ENCODE measurements at regions not wholly inside any gene's neighbourhood (a gene's known extent, or its start where the extent isn't known, plus 50 kb on each side); places are given as distances from the start of the nearest gene placed in this dataset.

- no peak overlapping the region for H3K18ac ChIP-seq (ENCODE audit: extremely low read depth, low read length)
- H3K79me2 ChIP-seq (ENCODE audit: control insufficient read depth in 1 of 2, insufficient read depth in 2 of 2, low read length in 2 of 2) = no peaks in the 10 kb centered on the region
- peak overlapping the region; percentile 32 for H2BK12ac ChIP-seq (ENCODE audit: low read depth, low read length)
- H3K27ac ChIP-seq (ENCODE audit: low read depth, low read length) = no peak overlapping the region
- H3K14ac ChIP-seq (ENCODE audit: insufficient read length) = no peak overlapping the region
- no peak overlapping the region for H2BK120ac ChIP-seq (replicated peaks; ENCODE audit: low read depth, low read length)
- H3K9me3 ChIP-seq (ENCODE audit: insufficient read depth in 2 of 2, low read depth in 1 of 2, low read length in 1 of 2) = no peaks in the 10 kb centered on the region
- ChIA-PET CTCF (ENCODE audit: partially characterized antibody) (interaction anchor here (1.0 to 1.3 kb wide), 2 partner anchors 13 to 56 kb away, joined by 3 read pairs; no protein-coding TSS in a partner anchor), POLR2A (ENCODE audit: partially characterized antibody) (no interaction called here)
- no peak overlapping the region for H4K8ac ChIP-seq (ENCODE audit: extremely low read depth, insufficient read depth, low read length)
- no peak overlapping the region for H3K56ac ChIP-seq (replicated peaks; ENCODE audit: insufficient read length, low read depth, low read length)
- peaks cover 0 to 5% (median 3%) of the 10 kb centered on the region in 4 experiments; a peak in 3 of 7 replicates for H3K4me1 ChIP-seq (replicated peaks in 1 of 4; ENCODE audit: control insufficient read depth in 3 of 4, insufficient read depth in 4 of 4, low read length in 3 of 4)
- H3K4me3 ChIP-seq (ENCODE audit: extremely low read depth in 1 of 4, insufficient read depth in 2 of 4, low read depth in 3 of 4, low read length in 4 of 4) = no peak overlapping the region
- H4K91ac ChIP-seq (replicated peaks; ENCODE audit: insufficient read length, low read length) = no peak overlapping the region
- no peak overlapping the region for H3K4ac ChIP-seq (replicated peaks; ENCODE audit: insufficient read length, low read depth, low read length)
- no peak overlapping the region for H2BK5ac ChIP-seq (ENCODE audit: low read depth, low read length)
- no peaks in the 10 kb centered on the region for H4K20me1 ChIP-seq (replicated peaks in 1 of 2; ENCODE audit: control insufficient read depth in 1 of 2, insufficient read depth in 2 of 2, low read length in 2 of 2)
- H2AFZ ChIP-seq (ENCODE audit: low read length) = no peak overlapping the region
- no peak overlapping the region for H3K4me2 ChIP-seq (ENCODE audit: insufficient read depth in 1 of 2, low read depth in 2 of 2, low read length in 2 of 2)
- no peaks in the 10 kb centered on the region for H3K36me3 ChIP-seq (ENCODE audit: control insufficient read depth in 2 of 4, insufficient read depth in 4 of 4, low read length in 3 of 4)
- DNase-seq (ENCODE audit: low read depth in 1 of 2, low spot score in 2 of 2) (no peak), FAIRE-seq (no peak)
- no peaks in the 10 kb centered on the region for H3K79me1 ChIP-seq (ENCODE audit: low read depth, low read length)
- H3K23ac ChIP-seq (ENCODE audit: insufficient read length) = no peak overlapping the region
- 91% methylated on average over 7 of the region's 7 CpGs; no CpG with 5 or more reads in 1 of the 2 experiments for WGBS, 2 experiments (ENCODE audit: extremely low coverage in 1 of 2, insufficient coverage in 1 of 2, insufficient read length in 1 of 2, insufficient replicate concordance in 2 of 2, low coverage in 1 of 2, low lambda C conversion rate in 2 of 2, missing lambda C conversion rate in 1 of 2)
- H2BK20ac ChIP-seq (ENCODE audit: low read length) = no peak overlapping the region
- no peaks in the 10 kb centered on the region for H3K23me2 ChIP-seq (ENCODE audit: low read depth, low read length)
- no peak overlapping the region for H2AK5ac ChIP-seq (ENCODE audit: low read depth, low read length)
- H3K9ac ChIP-seq (replicated peaks in 1 of 4; ENCODE audit: extremely low read depth in 1 of 4, low read depth in 3 of 4, low read length in 3 of 4) = no peak overlapping the region
- H2BK15ac ChIP-seq (ENCODE audit: low read length) = no peak overlapping the region
- H3K27me3 ChIP-seq (replicated peaks in 1 of 4; ENCODE audit: control insufficient read depth in 3 of 4, extremely low read depth in 1 of 4, insufficient read depth in 3 of 4, low read length in 3 of 4) = no peaks in the 10 kb centered on the region
- no peak overlapping the region for H4K5ac ChIP-seq (ENCODE audit: insufficient read length, low read depth, low read length)
- TF ChIP-seq CBX5 (IDR thresholded peaks at IDR 0.05; ENCODE audit: low read depth, low read length) = no peak
- TF ChIP-seq KDM1A (IDR thresholded peaks at IDR 0.05; ENCODE audit: borderline replicate concordance, low read length) = no peak
- no peak for TF ChIP-seq POLR2AphosphoS5 (IDR thresholded peaks at IDR 0.05; ENCODE audit: low read depth, low read length)
- TF ChIP-seq SIX5 (IDR thresholded peaks at IDR 0.05; ENCODE audit: low read depth, low read length) = no peak
- no peak for TF ChIP-seq GABPA (IDR thresholded peaks at IDR 0.05; ENCODE audit: borderline replicate concordance, insufficient read depth, low read length)
- TF ChIP-seq SIN3A (conservative IDR thresholded peaks at IDR 0.05 in 1 of 2, IDR thresholded peaks at IDR 0.05 in 1 of 2; ENCODE audit: low read depth in 1 of 2, low read length in 2 of 2) = no peak
- no peak for TF ChIP-seq FOSL1 (IDR thresholded peaks at IDR 0.05; ENCODE audit: insufficient read depth, low read depth, low read length)
- no peak for TF ChIP-seq SIRT6 (IDR thresholded peaks at IDR 0.05; ENCODE audit: low read length)
- TF ChIP-seq MAFK (IDR thresholded peaks at IDR 0.05; ENCODE audit: low read depth, low read length) = no peak
- TF ChIP-seq ATF3 (IDR thresholded peaks at IDR 0.05; ENCODE audit: insufficient read depth, low read depth, low read length) = no peak
- no peak for TF ChIP-seq JUN (IDR thresholded peaks at IDR 0.05; ENCODE audit: low read depth, low read length)
- no peak for TF ChIP-seq ZNF274 (IDR thresholded peaks at IDR 0.05; ENCODE audit: borderline replicate concordance, extremely low read depth, low read length)
These were observed 64.4 kb upstream of the TRHDE start for GRCh38 chr12:72207486-72208409.

Measured in H1 (cell line).